Effector memory CD8-positive, alpha-beta T cell (primary cell): ENCODE measurements at regions not wholly inside any gene's neighbourhood (a gene's known extent, or its start where the extent isn't known, plus 50 kb on each side); places are given as distances from the start of the nearest gene placed in this dataset.
"Not testable (repeated sequence)": the region's sequence is repeated elsewhere in the genome, so short reads cannot be mapped to it uniquely, and the experiment has no call there.

Experiments used
- ATAC-seq: fragments of 150-1000 bp; cut with Tn5 transposase; replicated peaks from 2 replicates; pipeline ENCODE4 v1.10.0; 2021; ENCODE audit warnings: mild to moderate bottlenecking, moderate library complexity
- DNase-seq, 3 experiments: peaks; one replicate each; pipeline ENCODE4 v3.0.0; 2021
- H3K27ac Mint-ChIP-seq, 2 donors: one replicate each; pipeline ENCODE4 v1.8.0; 2022; ENCODE audit warnings: mild to moderate bottlenecking in 2 of 2, mixed read lengths in 2 of 2, moderate library complexity in 2 of 2
- H3K27me3 Mint-ChIP-seq, 2 donors: one replicate each; pipeline ENCODE4 v1.8.0; 2022; ENCODE audit warnings: mixed read lengths in 2 of 2
- H3K36me3 Mint-ChIP-seq: one replicate; pipeline ENCODE4 v1.8.0; 2022; ENCODE audit warnings: mild to moderate bottlenecking, moderate library complexity, mixed read lengths; ENCODE audit not compliant: insufficient read depth
- H3K4me1 Mint-ChIP-seq, 2 donors: one replicate each; pipeline ENCODE4 v1.8.0; 2022; ENCODE audit warnings: low read depth in 2 of 2, mixed read lengths in 2 of 2
- H3K4me3 Mint-ChIP-seq, 2 donors: one replicate each; pipeline ENCODE4 v1.8.0; 2022; ENCODE audit warnings: mild to moderate bottlenecking in 2 of 2, mixed read lengths in 2 of 2, moderate library complexity in 2 of 2
- H3K9me3 Mint-ChIP-seq, 2 donors: one replicate each; pipeline ENCODE4 v1.8.0; 2022; ENCODE audit warnings: mixed read lengths in 2 of 2

DNA sequence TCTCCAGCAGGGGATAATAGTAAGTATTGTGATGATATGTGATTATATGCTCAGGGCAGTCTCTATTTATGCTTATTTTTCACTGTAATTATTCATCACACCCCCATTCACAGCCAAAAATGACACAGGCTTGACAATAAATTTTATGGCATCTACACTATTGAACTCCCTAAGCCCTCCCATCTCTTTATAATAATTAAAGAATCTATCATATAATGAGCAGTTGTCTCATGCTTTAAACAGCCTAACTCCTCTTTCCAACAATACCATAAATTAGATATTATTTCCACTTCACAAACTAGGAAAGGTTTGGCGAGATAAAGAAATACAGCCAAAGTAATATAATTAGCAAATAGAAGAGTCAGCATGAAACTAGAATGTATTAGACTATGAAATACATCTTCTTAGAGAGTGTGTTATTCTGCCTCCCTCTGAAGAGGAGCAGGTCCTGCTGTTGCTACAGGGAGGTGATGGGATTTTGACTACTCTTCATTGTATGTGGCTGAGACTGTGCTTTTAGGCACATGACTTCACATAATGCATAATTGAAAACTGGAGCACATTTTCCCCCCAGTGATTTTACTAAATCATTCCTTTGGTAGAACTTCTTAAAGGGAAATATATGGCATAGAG, 488.8 kb downstream of the HTR1A start:
- ATAC-seq (no peak), DNase-seq (no peak)
- H3K4me3 Mint-ChIP-seq: no peak overlapping the region
- no peaks in the 10 kb centered on the region for H3K4me1 Mint-ChIP-seq
- H3K27ac Mint-ChIP-seq: no peak overlapping the region
- H3K9me3 Mint-ChIP-seq: peaks cover 1 to 14% of the 10 kb centered on the region in 2 donors
- H3K36me3 Mint-ChIP-seq: no peaks in the 10 kb centered on the region
- no peaks in the 10 kb centered on the region for H3K27me3 Mint-ChIP-seq

DNA sequence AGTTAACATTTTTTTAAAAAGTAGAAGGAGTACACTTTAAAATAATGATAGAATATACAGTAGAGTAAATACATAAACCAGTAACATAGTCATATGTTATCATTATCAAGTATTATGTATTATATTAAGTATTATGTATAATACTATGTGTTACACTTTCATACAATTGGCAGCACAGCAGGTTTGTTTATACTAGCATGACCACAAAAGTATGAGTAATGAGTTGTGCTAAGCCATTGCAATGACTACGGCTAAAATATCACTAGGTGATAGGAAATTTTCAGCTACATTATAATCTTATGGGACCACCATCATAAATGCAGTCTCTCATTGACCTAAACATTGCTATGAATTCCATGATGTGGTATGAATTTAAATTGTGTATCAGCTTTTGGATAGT, 506.0 kb downstream of the HTR1A start:
- Mint-ChIP-seq H3K4me1 (no peaks in the 10 kb centered on the region), H3K36me3 (no peaks in the 10 kb centered on the region), H3K4me3 (no peak overlapping the region), H3K27ac (no peak overlapping the region), H3K27me3 (no peaks in the 10 kb centered on the region), H3K9me3 (peaks cover 3 to 13% of the 10 kb centered on the region in 2 donors)
- ATAC-seq (no peak), DNase-seq (no peak)

- H3K4me1 Mint-ChIP-seq: no peaks in the 10 kb centered on the region
- ATAC-seq (no peak), DNase-seq (no peak)
- H3K9me3 Mint-ChIP-seq: peaks cover 0 to 1% of the 10 kb centered on the region in 2 donors
- no peaks in the 10 kb centered on the region for H3K27me3 Mint-ChIP-seq
- no peak overlapping the region for H3K27ac Mint-ChIP-seq
- no peak overlapping the region for H3K4me3 Mint-ChIP-seq
- H3K36me3 Mint-ChIP-seq: no peaks in the 10 kb centered on the region
Measured at GRCh38 chr5:63451188-63451587, 511.1 kb downstream of the HTR1A start.

GRCh38 chr5:63439537-63439936, 522.7 kb downstream of the HTR1A start:
- Mint-ChIP-seq H3K27ac (no peak overlapping the region), H3K27me3 (no peaks in the 10 kb centered on the region), H3K36me3 (no peaks in the 10 kb centered on the region), H3K4me1 (no peaks in the 10 kb centered on the region), H3K4me3 (no peak overlapping the region), H3K9me3 (peaks cover 9 to 25% of the 10 kb centered on the region in 2 donors)
- no peak for DNase-seq
- ATAC-seq: no peak

DNA sequence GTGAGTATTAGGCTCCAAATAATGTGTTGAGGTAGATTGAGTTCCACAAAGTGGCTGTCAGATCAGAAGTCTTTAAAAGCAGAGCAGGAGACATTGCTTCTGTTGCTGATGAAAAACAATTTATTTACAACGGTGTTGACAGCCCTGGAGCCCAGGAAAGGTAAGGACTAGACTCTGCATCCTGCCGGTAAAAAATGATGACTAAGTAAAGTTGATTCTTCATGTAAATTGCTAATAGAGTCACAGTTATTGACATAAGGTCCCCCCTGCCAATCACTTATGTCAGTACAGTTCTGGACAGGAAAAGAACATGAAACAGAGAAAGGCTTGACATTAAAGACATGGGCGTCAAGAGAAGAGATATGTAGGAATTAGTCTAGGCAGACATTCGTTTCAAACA, 552.5 kb downstream of the HTR1A start:
- H3K36me3 Mint-ChIP-seq: no peaks in the 10 kb centered on the region
- no peaks in the 10 kb centered on the region for H3K4me1 Mint-ChIP-seq
- no peak for ATAC-seq
- peaks cover 6 to 10% of the 10 kb centered on the region in 2 donors for H3K9me3 Mint-ChIP-seq
- H3K4me3 Mint-ChIP-seq: no peak overlapping the region
- no peak overlapping the region for H3K27ac Mint-ChIP-seq
- no peaks in the 10 kb centered on the region for H3K27me3 Mint-ChIP-seq
- DNase-seq: no peak

DNA sequence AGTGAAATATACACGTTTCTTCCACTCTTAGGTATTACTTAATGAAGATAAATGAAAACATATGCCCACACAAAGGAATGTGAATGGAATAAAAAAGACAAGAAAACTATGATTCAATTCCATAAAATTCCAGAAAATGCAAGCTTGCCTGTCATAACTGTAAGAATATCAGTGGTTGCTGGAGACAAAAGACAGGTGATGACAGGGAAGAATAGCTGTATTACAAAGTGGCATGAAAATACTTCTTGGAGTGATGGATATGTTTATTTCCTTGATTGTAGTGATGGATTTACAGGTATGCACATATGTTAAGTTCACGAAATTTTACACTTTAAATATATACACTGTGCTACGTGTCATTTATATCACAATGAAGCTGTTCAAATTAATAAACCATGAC, 553.3 kb downstream of the HTR1A start:
- ATAC-seq (no peak), DNase-seq (no peak)
- Mint-ChIP-seq H3K27me3 (no peaks in the 10 kb centered on the region), H3K36me3 (no peaks in the 10 kb centered on the region), H3K4me1 (no peaks in the 10 kb centered on the region), H3K4me3 (no peak overlapping the region), H3K9me3 (peaks cover 0 to 7% of the 10 kb centered on the region in 2 donors), H3K27ac (no peak overlapping the region)

DNA sequence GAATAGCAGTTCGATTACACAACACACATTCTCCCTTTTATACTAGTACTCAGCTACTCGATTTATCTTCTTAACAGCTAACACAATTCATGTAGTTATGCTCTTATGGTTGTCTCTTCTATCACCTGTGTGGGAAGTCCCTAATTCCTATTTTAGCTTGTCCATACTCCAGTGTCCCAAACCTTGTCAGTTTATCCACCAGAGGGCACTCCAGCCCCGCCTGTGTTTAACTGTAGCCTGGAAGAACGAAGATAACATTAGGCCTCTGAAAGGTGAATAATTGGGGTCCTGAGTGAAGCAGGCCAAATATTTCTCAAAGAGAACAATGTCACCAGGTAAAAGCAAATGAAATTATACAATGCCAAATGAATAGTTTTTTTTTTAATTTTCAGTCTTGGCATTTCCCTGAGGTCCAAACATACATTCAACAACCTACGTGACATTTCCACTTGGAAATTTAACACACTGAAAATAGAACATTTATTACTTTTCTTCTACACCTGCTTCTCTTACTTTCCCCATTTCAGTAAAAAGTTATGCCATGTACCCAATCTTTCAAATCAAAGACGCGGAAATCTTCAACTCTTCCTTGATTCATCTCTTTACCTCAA, 560.7 kb downstream of the HTR1A start:
- Mint-ChIP-seq H3K27me3 (no peaks in the 10 kb centered on the region), H3K4me3 (no peak overlapping the region), H3K27ac (no peak overlapping the region), H3K4me1 (no peaks in the 10 kb centered on the region), H3K9me3 (peaks cover 8 to 10% of the 10 kb centered on the region in 2 donors), H3K36me3 (no peaks in the 10 kb centered on the region)
- ATAC-seq (no peak), DNase-seq (no peak)

DNA sequence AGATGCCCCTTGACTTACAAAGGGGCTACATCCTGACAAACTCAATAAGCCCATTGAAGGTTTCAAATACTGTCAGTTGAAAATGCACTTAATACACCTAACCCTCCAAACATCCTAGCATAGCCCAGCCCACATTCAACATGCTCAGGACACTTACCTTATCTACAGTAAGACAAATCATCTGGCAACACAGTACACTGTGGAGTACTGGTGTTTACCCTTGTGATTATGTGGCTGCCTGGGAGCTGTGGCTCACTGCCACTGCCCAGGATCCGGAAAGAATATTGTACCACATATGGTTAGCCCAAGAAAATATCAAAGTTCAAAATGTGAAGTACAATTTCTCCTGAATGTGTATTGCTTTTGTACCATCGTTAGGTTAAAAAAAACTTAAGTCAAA, 562.2 kb downstream of the HTR1A start:
- Mint-ChIP-seq H3K36me3 (no peaks in the 10 kb centered on the region), H3K9me3 (peaks cover 12 to 13% of the 10 kb centered on the region in 2 donors), H3K4me1 (no peaks in the 10 kb centered on the region), H3K27me3 (no peaks in the 10 kb centered on the region), H3K4me3 (no peak overlapping the region), H3K27ac (no peak overlapping the region)
- ATAC-seq: no peak
- no peak for DNase-seq

DNA sequence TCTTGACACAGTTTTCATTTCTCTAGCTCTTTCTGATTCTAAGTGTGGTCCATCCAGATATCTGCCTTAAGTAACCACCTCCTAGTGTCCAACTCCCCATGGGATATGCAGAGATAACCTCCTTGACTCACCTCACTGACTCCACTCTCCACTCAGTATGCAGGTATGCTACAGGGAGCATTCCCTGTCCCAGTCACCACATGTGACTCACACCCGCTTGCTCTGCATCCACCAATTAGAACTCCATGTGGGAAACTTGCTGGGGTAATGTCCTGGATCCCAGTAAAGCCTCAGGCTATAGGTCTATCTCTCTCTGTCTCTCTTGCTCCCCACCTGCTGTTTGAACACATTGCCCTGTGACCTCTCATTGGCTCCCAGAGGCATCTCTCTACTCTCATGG, 563.9 kb downstream of the HTR1A start:
- ATAC-seq (no peak), DNase-seq (no peak)
- H3K4me3 Mint-ChIP-seq: no peak overlapping the region
- peaks cover 11 to 17% of the 10 kb centered on the region in 2 donors for H3K9me3 Mint-ChIP-seq
- H3K27ac Mint-ChIP-seq: no peak overlapping the region
- H3K36me3 Mint-ChIP-seq: no peaks in the 10 kb centered on the region
- H3K27me3 Mint-ChIP-seq: no peaks in the 10 kb centered on the region
- H3K4me1 Mint-ChIP-seq: no peaks in the 10 kb centered on the region

- ATAC-seq, H3K4me1 Mint-ChIP-seq, H3K27me3 Mint-ChIP-seq, H3K36me3 Mint-ChIP-seq, DNase-seq, H3K27ac Mint-ChIP-seq, H3K9me3 Mint-ChIP-seq, H3K4me3 Mint-ChIP-seq: not testable (repeated sequence)
Measured at GRCh38 chr5:63388188-63388587, 574.1 kb downstream of the HTR1A start.

GRCh38 chr5:63375851-63376250, 586.4 kb downstream of the HTR1A start:
- peaks cover 13 to 17% of the 10 kb centered on the region in 2 donors for H3K9me3 Mint-ChIP-seq
- H3K4me3 Mint-ChIP-seq: no peak overlapping the region
- DNase-seq (no peak), ATAC-seq (no peak)
- no peaks in the 10 kb centered on the region for H3K27me3 Mint-ChIP-seq
- no peaks in the 10 kb centered on the region for H3K36me3 Mint-ChIP-seq
- H3K27ac Mint-ChIP-seq: no peak overlapping the region
- no peaks in the 10 kb centered on the region for H3K4me1 Mint-ChIP-seq

- no peak for DNase-seq
- no peaks in the 10 kb centered on the region for H3K4me1 Mint-ChIP-seq
- no peaks in the 10 kb centered on the region for H3K27me3 Mint-ChIP-seq
- H3K4me3 Mint-ChIP-seq: no peak overlapping the region
- ATAC-seq: no peak
- no peak overlapping the region for H3K27ac Mint-ChIP-seq
- peaks cover 11 to 12% of the 10 kb centered on the region in 2 donors for H3K9me3 Mint-ChIP-seq
- no peaks in the 10 kb centered on the region for H3K36me3 Mint-ChIP-seq
Measured at GRCh38 chr5:63374085-63374484, 588.2 kb downstream of the HTR1A start.

DNA sequence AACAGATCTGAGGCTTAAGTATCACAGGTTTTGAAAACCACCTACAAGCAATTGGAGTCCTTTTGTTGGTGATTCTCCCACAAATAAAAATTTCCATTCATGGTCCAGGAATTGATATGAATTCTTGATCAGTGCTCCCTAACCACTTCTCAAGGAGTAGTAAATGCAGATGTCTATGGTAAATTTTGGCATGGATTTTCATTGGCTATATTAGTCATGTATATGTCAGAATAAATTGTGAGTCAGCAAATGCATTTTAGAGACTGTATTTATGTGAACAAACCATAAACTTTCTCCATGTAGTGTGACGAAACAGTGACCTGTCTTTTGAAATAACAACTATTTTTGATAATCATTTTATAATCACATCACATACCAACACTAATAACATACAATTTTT, 611.1 kb downstream of the HTR1A start:
- no peaks in the 10 kb centered on the region for H3K36me3 Mint-ChIP-seq
- H3K4me1 Mint-ChIP-seq: no peaks in the 10 kb centered on the region
- DNase-seq: no peak
- H3K27ac Mint-ChIP-seq: no peak overlapping the region
- no peaks in the 10 kb centered on the region for H3K27me3 Mint-ChIP-seq
- no peak overlapping the region for H3K4me3 Mint-ChIP-seq
- no peak for ATAC-seq
- peaks cover 1 to 12% of the 10 kb centered on the region in 2 donors for H3K9me3 Mint-ChIP-seq

DNA sequence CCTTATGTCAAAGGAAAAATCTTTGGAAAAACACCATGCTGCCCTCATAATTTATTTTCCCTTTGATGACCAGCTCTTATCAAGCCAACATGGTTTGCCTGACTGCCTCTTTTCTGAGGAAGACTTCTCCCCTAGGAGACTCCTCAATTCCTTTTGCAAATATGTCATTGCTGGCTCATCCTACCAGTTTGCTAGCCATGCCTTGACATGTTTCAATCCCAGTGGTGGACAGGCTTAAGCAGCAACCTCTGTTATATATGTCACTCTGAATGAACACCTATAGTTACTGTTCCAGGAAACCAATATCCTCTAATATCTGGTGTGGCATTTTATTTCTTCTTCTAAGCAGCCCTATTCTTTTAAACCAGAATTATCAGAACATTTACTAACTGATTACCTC, 615.8 kb downstream of the HTR1A start:
- ATAC-seq (no peak), DNase-seq (no peak)
- Mint-ChIP-seq H3K27ac (no peak overlapping the region), H3K4me1 (no peaks in the 10 kb centered on the region), H3K9me3 (peaks cover 7 to 9% of the 10 kb centered on the region in 2 donors), H3K4me3 (no peak overlapping the region), H3K36me3 (no peaks in the 10 kb centered on the region), H3K27me3 (no peaks in the 10 kb centered on the region)
